GM21619 (cell line): ENCODE measurements at regions not wholly inside any gene's neighbourhood (a gene's known extent, or its start where the extent isn't known, plus 50 kb on each side); places are given as distances from the start of the nearest gene placed in this dataset.

Experiments used
- ATAC-seq: cut with Tn5 transposase; IDR thresholded peaks from one replicate; pipeline ENCODE4 v1.9.1; 2021; ENCODE audit not compliant: unreplicated experiment

DNA sequence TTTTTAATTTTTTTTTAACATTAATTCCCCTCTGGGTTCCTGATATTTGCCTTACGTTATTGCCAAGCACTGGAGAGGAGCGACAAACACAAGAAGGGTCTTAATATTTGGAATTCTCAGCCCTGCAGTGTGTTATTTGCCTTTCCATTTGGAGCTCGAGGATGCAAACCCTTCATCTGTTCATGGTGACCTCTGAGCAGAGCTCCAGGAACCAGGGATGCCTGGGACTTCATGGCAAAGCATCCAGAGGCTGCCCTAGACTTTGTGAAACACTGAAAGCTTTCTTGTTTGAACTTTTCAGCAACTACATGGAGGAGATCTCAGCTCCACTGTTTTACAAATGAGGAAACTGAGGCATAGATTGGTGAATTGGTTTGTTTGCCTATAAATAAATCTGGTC, 254.2 kb downstream of the CBLN1 start:
- ATAC-seq, result no peak

DNA sequence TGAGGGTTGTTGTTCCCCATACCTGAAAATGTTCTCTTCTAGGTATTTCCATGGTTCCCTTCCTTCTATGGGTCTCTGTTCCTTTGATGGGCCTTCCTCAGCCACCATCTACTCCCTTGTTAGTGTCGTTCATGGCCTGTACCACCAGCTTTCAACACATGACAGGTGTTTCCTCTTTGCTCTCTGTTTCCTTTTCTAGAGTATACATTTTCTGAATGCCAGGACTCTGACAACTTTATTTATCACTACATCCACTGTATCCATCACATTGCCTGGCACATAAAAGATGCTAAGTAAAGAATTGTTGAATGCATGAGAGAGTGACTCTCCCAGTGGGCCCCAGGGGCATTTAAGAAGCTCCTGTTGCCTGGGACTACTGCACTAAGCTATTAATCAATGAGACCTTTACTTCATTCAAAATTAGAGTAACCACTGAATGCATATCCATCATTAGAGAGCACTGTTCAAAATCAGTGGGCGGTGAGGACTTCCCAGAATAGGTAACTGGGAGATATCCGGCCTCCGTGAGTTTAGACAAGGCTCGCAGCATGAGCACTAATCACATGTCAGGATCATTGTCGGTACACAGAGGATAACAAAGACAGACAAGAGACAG, 255.0 kb downstream of the CBLN1 start:
- no peak for ATAC-seq

DNA sequence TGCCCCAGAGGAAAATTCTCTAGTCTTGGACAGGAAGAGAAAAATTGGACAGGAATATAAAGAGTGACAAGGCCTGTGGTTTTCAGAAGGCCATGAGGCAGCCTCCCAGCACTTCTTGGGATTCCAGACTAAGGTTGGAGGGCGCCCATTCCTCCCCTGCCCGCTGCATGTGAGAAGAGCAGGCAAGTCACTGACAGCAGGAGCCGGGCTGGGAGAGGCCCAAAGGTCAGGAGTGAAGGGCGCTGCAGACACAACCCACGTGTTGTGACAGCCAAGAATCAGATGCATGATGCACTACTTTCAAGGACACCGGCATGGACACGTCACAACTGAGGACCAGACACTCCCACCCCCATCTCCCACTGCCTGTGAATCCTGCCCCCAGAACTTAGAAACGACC, 256.7 kb downstream of the CBLN1 start:
- ATAC-seq, result no peak

DNA sequence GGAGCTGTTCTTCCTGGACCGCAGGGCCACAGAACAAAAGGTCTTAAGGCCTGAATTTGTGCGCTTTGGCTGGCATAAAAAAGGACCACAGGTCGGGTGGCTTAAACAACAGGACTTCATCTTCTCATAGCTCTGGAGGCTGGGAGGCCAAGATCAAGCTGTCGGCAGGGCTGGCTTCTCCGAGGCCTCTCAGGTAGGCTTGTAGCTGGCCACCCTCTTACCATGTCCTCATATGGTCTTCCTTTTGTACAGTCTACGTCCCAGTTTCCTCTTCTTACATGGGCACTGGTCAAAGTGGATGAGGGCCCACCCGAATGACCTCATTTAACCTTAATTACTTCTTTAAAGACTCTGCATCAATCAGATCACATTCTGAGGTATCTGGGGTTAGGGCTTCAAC, 257.6 kb downstream of the CBLN1 start:
- no peak for ATAC-seq

DNA sequence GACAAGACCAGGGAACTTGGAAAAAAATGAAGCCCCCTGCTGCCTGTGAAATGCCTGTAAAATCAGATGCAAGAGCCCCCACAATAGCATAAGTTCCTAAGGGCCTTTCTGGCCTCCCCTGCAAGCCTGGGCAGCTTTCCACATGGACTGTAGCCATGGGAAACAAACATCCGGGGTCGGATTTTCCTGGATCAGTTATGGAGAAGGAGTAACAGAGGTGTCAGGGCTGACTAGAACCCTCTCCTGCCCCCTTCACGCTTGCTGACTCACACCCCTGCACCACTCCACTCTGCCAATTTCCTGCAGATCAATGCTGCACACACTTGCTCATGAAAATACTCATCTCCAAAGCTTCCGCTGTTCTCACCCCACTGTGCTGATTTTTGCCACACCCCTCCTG, 258.6 kb downstream of the CBLN1 start:
- ATAC-seq, result no peak

DNA sequence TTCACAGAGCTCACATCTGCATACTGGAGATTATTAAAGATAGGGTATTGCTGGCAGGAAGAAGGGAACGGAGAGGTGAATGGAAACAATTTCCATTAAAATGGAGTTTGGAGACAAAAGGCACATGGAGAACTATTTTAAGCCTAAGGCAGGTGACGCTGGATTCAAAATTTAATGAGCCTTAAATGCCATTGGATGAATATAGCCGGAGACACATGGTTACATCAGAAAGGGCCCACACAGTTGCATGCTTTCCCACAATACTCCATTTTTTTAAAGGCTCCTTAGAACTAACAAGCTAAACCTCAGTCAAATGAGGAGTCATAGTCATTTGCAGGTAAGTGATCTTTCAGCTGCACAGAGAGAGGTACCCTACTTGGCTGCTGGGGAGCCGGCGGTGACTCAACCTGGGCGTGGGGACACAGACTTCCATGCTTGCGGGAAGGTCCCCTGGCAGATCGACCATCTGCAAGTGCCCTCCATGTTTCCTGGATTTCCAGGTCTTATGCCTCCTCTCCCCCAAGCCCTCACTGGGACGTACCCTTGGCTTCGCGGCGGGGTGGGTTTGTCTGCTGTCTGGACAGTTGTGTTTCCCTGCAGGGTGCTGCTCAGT, 259.2 kb downstream of the CBLN1 start:
- no peak for ATAC-seq

DNA sequence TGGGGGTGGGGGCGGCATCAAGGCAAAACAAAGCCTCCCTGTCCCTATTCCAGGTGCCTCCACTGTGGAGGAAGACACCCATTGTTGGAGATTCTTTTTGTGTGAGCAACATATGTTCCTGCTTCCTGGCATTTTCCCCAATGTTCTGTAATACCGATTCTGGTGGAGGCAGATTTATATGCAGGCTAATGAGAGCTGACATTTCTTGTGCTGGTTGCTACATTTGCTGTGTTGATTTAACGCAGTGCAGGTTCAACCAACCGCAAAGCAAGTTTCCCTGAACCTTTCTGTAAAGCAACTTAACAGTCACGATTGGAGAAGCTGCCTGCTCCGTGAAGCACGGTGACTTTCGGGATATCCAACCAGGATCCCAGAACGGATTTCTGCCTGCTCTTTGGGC, 260.5 kb downstream of the CBLN1 start:
- no peak for ATAC-seq

DNA sequence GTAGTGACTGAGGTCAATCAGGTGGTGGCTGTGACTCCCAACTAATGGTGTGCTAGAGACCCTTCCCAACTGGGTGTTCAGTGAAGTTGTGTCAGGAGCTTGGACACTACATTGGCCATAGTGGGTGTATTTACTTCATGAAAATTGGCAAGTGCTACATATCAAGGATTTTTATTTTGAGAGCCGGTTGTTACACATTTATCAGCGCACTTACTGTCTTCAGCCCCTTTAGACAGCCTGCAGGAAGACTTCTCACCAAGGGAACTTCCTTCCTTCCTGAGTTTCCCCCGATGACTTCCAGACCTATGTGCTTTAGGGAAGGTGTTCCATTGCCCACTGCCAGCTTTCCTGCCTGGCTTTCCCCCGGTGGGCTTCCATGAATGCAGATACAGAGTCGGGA, 261.2 kb downstream of the CBLN1 start:
- no peak for ATAC-seq

DNA sequence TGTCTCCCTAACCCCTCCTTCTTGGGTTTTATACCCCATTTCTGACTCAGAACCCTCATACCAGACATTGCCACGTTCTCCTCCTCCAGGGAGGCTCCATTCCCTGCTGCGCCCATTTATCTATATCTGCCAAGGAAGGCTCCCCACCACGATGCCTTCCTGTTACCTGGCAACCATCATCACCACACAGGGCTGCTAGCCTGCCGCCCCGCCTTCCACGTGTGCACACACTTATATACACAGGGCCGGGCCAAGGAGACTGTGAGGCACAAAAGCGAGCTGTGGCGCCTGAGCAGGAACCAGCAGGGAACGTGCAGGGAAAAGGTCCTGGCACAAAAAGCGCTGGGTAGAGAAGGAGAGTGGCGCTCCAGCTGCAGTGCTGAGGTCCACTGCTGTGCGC, 261.8 kb downstream of the CBLN1 start:
- no peak for ATAC-seq

DNA sequence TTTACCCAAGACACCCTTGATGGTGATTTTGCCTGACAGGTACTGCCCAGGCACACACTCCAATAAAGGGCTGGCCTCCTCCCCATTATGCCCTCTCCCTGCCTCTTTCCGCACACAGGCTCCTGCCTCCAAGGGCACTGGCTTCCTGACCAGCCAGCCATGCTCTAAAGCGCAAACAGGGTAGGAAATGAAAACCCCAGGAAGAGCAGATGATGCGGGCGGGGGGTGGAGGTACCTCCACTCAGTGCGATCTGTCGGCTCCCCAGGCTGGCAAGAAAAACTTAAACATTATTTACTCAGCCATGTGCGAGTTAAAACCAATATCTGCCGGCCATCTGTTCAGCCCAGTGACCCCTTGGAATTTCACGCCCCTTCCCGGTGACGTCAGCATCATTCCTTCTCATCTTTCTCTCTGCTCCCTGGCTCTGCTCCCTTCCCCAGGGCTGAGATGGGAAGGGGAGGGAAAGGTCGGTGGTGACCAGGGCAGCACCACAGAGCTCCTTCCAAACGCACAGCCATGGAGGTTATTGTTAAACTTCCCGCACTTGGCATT, 262.5 kb downstream of the CBLN1 start:
- no peak for ATAC-seq

DNA sequence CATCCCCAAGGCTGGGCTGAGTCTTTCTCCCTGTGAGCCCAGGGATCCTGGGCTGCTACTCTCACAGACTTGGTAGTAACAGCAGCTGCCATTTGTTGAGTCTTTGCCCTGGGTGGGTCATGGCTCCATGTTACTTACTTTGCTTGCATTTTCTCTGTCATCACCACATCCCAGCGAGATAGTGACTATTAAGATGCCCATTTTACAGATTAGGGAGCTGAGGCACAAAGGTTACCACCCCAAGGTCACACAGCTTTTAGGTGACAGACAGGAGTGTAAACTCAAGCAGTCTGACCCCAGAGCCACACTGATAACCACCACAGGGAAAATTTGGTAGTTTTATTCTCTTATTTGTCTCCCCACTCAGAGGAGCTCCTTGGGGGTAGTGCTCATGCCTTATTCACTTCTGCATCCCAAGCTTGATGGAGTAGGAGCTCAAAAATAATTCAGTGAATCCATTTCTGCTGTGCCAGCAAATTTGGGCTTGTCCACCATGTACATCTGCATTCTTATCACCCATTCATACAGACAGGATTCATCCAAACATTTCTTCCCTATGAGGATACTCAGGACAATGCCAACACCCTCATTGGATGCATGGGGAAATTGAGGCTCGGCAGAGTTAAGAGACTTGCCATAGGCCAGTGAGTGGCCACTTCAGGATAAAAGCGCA, 263.2 kb downstream of the CBLN1 start:
- no peak for ATAC-seq

DNA sequence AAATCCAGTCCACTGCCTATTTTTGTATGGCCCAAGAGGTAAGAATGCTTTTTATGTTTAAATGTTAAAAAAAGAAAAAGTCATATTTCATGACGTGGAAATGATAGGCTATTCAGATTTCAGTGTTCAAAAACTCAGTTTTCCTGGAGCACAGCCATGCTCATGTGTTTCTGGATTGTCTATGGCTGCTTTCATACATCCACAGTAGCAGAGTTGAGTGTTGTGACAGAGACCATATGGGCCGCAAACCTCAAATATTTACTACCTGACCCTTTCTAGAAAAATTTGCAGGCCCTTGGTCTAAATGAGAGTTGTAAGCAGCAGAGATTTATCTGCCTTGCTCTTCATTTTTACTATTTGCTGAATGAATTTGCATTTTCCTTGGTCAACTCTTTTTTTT, 264.1 kb downstream of the CBLN1 start:
- no peak for ATAC-seq

DNA sequence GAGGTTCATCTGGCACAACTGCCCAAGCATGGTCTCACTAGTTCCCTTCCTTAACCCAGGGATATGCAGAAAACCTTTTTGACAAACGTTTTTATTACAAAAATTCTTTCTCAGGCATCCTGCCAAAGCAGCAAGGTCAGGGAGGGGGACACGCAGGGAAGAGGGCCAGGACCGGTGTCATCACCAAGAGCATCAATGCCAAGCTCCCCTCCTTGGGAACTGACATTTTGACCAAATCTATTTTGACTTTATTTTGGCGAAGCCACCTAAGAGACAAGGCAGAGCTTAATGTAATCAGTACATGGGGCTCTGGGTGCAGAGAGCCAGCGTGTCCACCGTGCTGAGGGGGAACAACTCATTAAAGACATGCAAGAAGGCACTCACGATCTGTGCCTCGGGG, 265.2 kb downstream of the CBLN1 start:
- no peak for ATAC-seq

DNA sequence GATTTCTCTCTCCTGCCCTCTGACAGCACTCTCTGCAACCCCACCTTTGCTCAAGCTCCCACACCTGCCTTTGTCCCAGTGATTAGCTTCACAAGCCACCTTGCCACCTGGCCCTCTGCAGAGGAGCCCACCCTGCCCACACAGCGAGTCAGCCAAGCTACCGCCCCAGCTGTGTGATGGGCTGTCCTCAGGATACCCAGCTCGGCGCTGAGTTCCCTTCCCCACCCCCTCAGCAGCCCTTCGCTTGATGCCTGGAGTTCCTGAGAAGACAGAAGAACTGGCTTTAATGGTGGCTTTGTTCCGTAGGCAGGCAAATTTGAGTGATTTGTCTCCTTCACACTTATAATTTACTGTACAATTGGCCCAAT, 266.4 kb downstream of the CBLN1 start:
- ATAC-seq, result no peak

DNA sequence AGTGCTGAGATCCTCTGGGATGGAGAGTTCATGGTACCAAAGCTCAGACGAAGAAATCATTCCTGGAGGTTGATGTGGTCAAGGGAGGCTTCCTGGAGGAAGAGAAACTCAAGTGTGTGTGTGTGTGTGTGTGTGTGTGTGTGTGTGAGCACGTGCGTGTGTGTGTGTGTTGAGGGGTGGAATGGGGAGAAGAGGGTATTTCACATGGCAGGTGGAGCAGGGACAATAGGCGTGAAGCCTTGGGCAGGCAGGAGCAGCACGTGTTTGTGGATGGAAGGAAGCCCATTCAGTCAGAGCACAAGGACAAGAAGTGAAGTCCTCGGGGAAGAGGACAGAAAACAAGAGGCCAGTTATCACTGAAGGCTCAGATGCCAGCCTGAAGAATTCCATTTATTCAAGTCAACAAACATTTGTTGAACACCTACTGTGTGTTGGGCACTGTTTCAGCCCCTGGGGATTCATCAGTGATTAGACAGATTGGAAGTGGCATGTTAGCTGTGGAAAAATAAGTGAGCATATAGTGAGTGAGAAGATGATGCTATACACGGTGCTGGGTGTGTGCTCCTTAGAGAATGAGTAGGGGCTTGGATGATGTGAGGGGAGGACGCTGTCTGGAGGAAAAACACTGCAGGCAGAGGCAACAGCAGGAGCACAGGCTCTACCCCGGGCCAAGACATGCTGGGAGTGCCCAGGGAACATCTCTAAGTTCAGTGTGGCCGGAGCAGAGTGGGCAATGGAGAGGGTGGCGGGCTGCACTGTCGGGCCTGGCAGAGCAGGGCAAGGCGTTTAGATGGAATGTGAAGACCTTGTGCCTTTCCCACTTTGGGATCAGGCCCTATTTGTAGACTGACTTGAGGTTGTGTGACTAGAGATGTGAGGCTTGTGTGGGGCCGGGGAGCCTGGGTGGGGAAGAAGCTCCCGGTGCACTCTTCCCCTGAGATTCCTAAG, 267.1 kb downstream of the CBLN1 start:
- ATAC-seq, result no peak

DNA sequence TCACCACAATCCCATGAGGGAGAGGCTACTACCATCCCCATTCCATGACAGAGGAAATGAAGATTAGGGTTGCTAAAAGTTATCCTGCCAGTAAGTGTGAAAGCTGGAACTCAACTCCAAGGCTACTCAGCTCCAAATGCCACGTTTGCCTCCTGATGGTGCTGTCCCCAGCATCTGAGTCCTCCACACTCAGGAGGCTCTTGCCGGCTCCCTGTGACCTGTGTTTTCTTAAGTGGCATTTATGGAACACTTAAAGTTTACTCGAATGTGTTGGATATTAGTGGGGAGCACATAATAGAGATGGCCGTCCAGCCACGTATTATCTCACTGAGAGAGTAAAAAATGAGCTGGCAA, 267.9 kb downstream of the CBLN1 start:
- ATAC-seq, result no peak

DNA sequence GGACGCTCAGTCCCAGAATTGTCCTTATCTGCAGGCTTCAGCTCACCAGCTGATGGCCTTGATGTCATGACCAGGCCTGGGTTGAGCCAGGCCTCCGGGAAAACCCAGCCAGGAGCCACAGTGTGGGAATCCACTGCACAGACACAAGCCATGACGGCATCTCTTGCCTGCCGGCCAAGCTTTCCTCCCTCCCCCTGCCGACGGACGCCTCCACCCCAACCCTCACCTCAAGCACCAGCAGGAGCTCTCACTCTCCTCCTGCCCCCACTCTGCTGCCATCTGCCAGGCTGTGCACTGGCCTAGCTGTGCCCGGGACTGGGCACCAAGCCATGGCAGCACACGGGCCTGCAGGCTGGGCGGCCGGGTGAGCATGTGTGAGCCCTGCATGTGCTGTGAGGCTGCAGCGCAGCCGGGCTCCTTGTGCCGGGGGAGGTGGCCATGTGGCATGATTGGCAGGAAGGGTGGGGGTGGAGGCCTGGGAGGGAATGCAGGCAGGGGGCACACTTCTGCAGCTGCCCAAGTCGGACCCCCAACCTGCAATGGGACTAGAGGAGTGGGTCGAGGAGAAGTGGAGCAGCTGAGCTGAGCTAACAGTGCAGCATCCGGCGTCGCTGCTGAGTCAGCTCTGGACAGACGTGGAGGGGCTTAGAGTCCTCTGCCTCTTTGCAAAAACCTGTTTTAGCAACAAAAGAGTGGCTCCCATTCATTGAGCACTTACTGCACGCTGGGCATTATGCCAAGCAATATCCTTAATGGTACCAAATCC, 268.5 kb downstream of the CBLN1 start:
- no peak for ATAC-seq

DNA sequence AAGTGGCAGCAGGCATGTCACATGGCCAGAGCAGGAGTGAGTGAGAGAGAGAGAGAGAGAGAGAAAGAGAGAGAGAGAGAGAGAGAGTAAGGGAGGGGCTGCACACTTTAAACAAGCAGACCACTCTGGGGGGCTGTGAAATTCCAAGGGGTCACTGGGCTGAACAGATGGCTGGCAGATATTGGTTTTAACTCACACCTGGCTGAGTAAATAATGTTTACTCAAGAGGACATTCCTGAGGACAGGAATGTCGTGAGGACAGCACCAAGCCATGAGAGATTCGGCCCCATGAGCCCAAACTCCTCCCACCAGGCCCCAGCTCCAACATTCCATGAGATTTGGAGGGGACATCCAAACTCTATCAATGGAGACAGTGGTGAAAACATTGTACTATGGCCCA, 269.7 kb downstream of the CBLN1 start:
- no peak for ATAC-seq

DNA sequence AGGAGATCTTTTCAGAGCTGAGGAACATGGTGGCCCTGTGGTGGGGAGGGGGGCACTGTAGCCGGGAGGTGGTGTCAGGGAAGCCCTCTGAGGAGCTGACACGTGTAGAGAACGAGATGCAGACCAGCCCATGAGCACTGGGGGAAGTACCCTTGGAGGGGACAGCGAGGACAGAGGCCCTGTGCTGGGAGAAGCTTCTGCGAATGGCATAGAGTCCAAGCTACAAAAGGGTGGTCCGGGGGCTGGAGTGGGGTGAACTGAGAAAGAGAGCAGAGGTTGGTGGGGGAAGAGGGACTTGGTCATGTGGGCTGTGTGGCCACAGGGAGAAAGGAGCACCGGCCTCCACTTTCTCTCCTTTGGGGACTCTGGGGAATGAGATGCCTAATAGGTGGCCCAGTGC, 270.8 kb downstream of the CBLN1 start:
- no peak for ATAC-seq

DNA sequence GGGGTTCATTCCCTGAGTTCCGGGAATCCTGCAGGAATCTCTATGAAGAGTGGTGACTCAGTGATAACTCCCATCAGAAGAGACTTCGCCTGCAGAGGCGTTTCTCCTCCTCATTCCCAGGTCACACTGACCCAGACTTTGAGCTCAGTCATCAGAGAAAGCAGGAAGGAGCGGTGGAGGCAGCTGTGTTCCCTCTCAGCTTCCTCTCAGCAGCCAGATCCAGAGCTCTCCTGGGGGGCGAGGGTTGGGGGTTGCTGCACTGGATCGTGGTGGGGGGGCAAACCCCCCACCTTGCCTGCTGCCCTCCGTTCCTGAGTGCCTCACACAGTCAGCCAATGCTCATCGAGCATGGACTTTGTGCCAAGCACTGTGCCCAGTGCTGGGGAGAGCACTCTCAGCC, 271.2 kb downstream of the CBLN1 start:
- no peak for ATAC-seq

DNA sequence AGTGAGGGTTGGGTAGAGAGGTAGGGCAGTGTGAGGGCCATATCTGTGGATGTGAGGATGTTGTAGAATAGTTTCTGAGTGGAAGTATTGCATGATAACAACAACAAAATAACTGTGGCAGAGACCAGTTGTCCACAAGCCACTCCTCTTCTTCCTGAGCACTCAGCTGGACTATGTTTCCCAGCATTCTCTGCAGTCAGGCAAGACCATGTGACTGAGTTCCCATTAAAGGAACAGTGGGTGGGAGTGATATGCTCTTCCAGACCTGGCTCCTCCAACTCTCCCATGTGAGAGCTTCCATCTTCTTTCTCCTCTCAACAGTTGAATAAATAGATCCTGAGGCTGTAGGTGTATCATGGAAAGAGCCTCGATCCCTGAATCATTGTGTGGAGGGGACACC, 272.4 kb downstream of the CBLN1 start:
- no peak for ATAC-seq
